RWPE2 (cell line): ENCODE measurements at regions not wholly inside any gene's neighbourhood (a gene's known extent, or its start where the extent isn't known, plus 50 kb on each side); places are given as distances from the start of the nearest gene placed in this dataset.

Experiments
- ATAC-seq: fragments of 200-7000 bp; cut with Tn5 transposase; 3 replicates; pipeline ENCODE4 v1.9.1; 2021; ENCODE audit warnings: low read depth
- DNase-seq: peaks from one replicate; pipeline ENCODE4 v3.0.0-alpha.2; 2020; ENCODE audit warnings: low spot score
- H3K27ac ChIP-seq: fragments of 450-650 bp; 2 replicates; pipeline ENCODE4 v1.5.1; 2017; ENCODE audit warnings: mild to moderate bottlenecking; ENCODE audit not compliant: poor library complexity, severe bottlenecking
- H3K27me3 ChIP-seq: fragments of 250-450 bp; sonication (Bioruptor Pico); 2 replicates; pipeline ENCODE4 v1.5.1; 2021; ENCODE audit warnings: mild to moderate bottlenecking, moderate library complexity; ENCODE audit not compliant: insufficient read depth, poor library complexity, severe bottlenecking
- H3K36me3 ChIP-seq: fragments of 250-450 bp; sonication (Bioruptor Pico); 2 replicates; pipeline ENCODE4 v1.5.1; 2020; ENCODE audit warnings: low read depth, mild to moderate bottlenecking, moderate library complexity
- H3K4me1 ChIP-seq: fragments of 250-450 bp; sonication (Bioruptor Pico); 2 replicates; pipeline ENCODE4 v1.5.1; 2021; ENCODE audit warnings: mild to moderate bottlenecking, moderate library complexity; ENCODE audit not compliant: insufficient read depth, poor library complexity, severe bottlenecking
- H3K4me3 ChIP-seq: fragments of 250-450 bp; sonication (Bioruptor Pico); 2 replicates; pipeline ENCODE4 v1.5.1; 2021; ENCODE audit warnings: mild to moderate bottlenecking, moderate library complexity; ENCODE audit not compliant: severe bottlenecking
- H3K9me3 ChIP-seq: fragments of 250-450 bp; sonication (Bioruptor Pico); 2 replicates; pipeline ENCODE4 v1.5.1; 2021; ENCODE audit warnings: mild to moderate bottlenecking, moderate library complexity; ENCODE audit not compliant: severe bottlenecking
- TF ChIP-seq, protein P1 (sequence below): fragments of 450-650 bp; IDR thresholded peaks from one replicate; pipeline ENCODE4 v1.5.1; 2017; ENCODE audit warnings: mild to moderate bottlenecking, moderate library complexity; ENCODE audit not compliant: poor library complexity, severe bottlenecking

- Histone ChIP-seq H3K27me3 (no peaks in the 10 kb centered on the region), H3K4me3 (no peak overlapping the region), H3K27ac (no peak overlapping the region), H3K9me3 (no peaks in the 10 kb centered on the region), H3K36me3 (no peaks in the 10 kb centered on the region), H3K4me1 (peaks cover 3% of the 10 kb centered on the region)
- DNase-seq (no peak), ATAC-seq (peak; percentile 76)
- TF ChIP-seq, protein P1, sequence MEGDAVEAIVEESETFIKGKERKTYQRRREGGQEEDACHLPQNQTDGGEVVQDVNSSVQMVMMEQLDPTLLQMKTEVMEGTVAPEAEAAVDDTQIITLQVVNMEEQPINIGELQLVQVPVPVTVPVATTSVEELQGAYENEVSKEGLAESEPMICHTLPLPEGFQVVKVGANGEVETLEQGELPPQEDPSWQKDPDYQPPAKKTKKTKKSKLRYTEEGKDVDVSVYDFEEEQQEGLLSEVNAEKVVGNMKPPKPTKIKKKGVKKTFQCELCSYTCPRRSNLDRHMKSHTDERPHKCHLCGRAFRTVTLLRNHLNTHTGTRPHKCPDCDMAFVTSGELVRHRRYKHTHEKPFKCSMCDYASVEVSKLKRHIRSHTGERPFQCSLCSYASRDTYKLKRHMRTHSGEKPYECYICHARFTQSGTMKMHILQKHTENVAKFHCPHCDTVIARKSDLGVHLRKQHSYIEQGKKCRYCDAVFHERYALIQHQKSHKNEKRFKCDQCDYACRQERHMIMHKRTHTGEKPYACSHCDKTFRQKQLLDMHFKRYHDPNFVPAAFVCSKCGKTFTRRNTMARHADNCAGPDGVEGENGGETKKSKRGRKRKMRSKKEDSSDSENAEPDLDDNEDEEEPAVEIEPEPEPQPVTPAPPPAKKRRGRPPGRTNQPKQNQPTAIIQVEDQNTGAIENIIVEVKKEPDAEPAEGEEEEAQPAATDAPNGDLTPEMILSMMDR, result no peak
Measured at GRCh38 chr1:221816899-221817298, 75.0 kb upstream of the DUSP10 start.

- TF ChIP-seq, protein P1, result no peak
- no peak for ATAC-seq
- no peaks in the 10 kb centered on the region for H3K27me3 ChIP-seq
- no peaks in the 10 kb centered on the region for H3K9me3 ChIP-seq
- H3K4me1 ChIP-seq, result peaks cover 8% of the 10 kb centered on the region
- no peak overlapping the region for H3K27ac ChIP-seq
- H3K36me3 ChIP-seq, result no peaks in the 10 kb centered on the region
- no peak overlapping the region for H3K4me3 ChIP-seq
- DNase-seq, result no peak
Measured at GRCh38 chr1:221815660-221816059, 73.8 kb upstream of the DUSP10 start.

- no peak overlapping the region for H3K27ac ChIP-seq
- TF ChIP-seq, protein P1, result no peak
- H3K4me3 ChIP-seq, result no peak overlapping the region
- DNase-seq, result no peak
- H3K27me3 ChIP-seq, result no peaks in the 10 kb centered on the region
- peaks cover 17% of the 10 kb centered on the region for H3K4me1 ChIP-seq
- H3K9me3 ChIP-seq, result no peaks in the 10 kb centered on the region
- H3K36me3 ChIP-seq, result no peaks in the 10 kb centered on the region
- ATAC-seq, result no peak
Measured at GRCh38 chr1:221813887-221814286, 72.0 kb upstream of the DUSP10 start.

DNA sequence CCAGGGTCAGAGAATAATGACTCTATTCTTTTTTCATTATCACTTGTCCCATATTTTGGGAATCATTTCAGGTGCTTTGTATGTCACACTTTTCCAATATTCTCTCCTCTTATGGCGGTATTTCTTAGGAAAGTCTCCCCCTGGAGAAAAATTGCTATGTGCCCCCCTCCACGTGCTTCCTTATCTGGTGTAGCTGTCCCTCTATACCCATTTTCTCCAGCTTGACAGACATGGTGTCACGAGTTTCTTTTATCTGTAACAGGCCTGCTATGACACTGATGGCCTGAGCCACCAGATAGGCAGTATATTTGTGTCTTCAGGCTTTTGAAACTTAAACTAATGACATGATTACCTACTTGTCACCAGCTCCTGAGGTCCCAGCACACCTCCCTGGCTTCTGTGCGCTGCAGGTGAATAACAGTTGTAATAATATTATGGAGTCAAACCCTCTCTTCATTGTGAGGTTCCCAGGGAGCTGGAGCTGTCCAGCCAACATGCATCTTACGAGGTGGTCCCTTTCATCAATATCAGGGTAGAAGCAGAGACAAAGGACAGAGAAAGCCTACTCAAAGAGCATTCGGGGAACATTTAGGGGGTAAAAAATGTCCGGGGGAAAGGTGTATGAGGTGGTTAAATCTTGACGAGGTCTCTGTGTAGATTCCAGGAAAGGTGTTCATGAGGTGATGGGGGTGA is 71.2 kb upstream of the DUSP10 start:
- H3K27ac ChIP-seq, result no peak overlapping the region
- H3K4me1 ChIP-seq, result peaks cover 17% of the 10 kb centered on the region
- H3K36me3 ChIP-seq, result no peaks in the 10 kb centered on the region
- ATAC-seq, result no peak
- no peak overlapping the region for H3K4me3 ChIP-seq
- TF ChIP-seq, protein P1, result no peak
- no peak for DNase-seq
- no peaks in the 10 kb centered on the region for H3K27me3 ChIP-seq
- H3K9me3 ChIP-seq, result no peaks in the 10 kb centered on the region

DNA sequence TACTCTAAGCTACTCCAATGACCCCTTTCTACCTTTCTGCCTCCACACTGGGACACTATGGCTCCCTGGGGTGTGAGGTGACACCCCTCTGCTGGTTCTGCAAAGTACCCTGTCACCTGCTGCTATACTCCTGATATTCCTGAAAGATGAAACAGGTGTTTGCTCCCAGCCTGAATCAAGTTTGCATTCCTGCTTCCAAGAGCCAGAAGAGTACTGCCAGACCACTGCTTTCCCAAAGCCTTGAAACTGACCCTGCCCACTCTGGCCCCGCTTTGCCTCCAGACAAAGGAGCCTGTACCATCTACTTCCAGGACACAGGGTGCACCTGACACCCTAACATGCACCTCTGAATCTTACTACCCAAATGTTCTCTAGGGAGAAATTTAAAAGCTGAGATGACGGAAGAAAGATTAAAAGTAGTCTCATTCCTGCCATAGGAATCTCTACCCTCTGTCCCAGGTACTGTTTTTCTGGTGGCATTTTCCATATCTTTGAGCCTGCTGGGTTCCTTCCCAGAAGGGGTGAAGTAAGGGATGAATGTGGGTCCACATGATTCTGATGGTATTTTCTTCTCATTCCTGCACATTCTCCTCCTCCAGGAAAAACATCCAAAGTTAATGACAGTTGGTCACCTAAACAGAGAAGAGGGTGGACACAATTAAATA is 70.3 kb upstream of the DUSP10 start:
- Histone ChIP-seq H3K36me3 (no peaks in the 10 kb centered on the region), H3K27ac (no peak overlapping the region), H3K27me3 (no peaks in the 10 kb centered on the region), H3K4me3 (no peak overlapping the region), H3K9me3 (no peaks in the 10 kb centered on the region), H3K4me1 (peaks cover 17% of the 10 kb centered on the region)
- TF ChIP-seq, protein P1, result no peak
- ATAC-seq (no peak), DNase-seq (no peak)
